ENCODE measurements at regions not wholly inside any gene's neighbourhood (a gene's known extent, or its start where the extent isn't known, plus 50 kb on each side); places are given as distances from the start of the nearest gene placed in this dataset.

GRCh38 chr3:3392946-3393345 is 213.5 kb upstream of the CRBN start:
- POLR2A ChIA-PET, result no interaction called here
- H3K9me3 Mint-ChIP-seq (ENCODE audit: insufficient read depth), result no peaks in the 10 kb centered on the region
- H3K4me1 Mint-ChIP-seq, result no peaks in the 10 kb centered on the region

GRCh38 chr3:3383461-3383860 is 204.0 kb upstream of the CRBN start:
- no peak overlapping the region for H3K27ac ChIP-seq (ENCODE audit: low read length in 2 of 2)

More at GRCh38 chr3:3392946-3393345, 213.5 kb upstream of the CRBN start:
- H2AFZ ChIP-seq (ENCODE audit: insufficient read depth, low read depth, low read length, poor library complexity, severe bottlenecking), result no peak overlapping the region
- no peaks in the 10 kb centered on the region for H3K36me3 ChIP-seq (replicated peaks in 1 of 2; ENCODE audit: control extremely low read depth in 1 of 2, control insufficient read depth in 1 of 2, extremely low read depth in 1 of 2, insufficient read depth in 2 of 2, low read length in 1 of 2)
- 100% methylated on average over 1 of the region's 1 CpG for WGBS (ENCODE audit: insufficient coverage)
- no peaks in the 10 kb centered on the region for H3K27me3 Mint-ChIP-seq
- no peak overlapping the region for H3K4me3 ChIP-seq (ENCODE audit: control extremely low read depth in 1 of 5, extremely low read depth in 1 of 5, insufficient read depth in 1 of 5, low read depth in 2 of 5, low read length in 4 of 5)
- CTCF ChIA-PET, result no interaction called here
- H3K9me3 ChIP-seq (ENCODE audit: control extremely low read depth in 1 of 3, control insufficient read depth in 2 of 3, insufficient read depth in 1 of 3, low read length in 2 of 3), result no peaks in the 10 kb centered on the region
- TF ChIP-seq CTCF (IDR thresholded peaks at IDR 0.05) (no peak), EZH2 (IDR thresholded peaks at IDR 0.05; ENCODE audit: borderline replicate concordance, insufficient read depth, low read depth, low read length, poor library complexity, severe bottlenecking) (no peak)
- H3K4me2 ChIP-seq (replicated peaks; ENCODE audit: low read depth, low read length, poor library complexity, severe bottlenecking), result no peak overlapping the region
- H3K9ac ChIP-seq (ENCODE audit: low read length), result no peak overlapping the region
- H4K20me1 ChIP-seq (ENCODE audit: control insufficient read depth, insufficient read depth, low read length, poor library complexity, severe bottlenecking), result no peaks in the 10 kb centered on the region
- no peak overlapping the region for H3K27ac ChIP-seq (ENCODE audit: low read length in 2 of 2)
- H3K27me3 ChIP-seq (replicated peaks in 1 of 4; ENCODE audit: control extremely low read depth in 1 of 4, control insufficient read depth in 3 of 4, insufficient read depth in 4 of 4, low read length in 3 of 4), result no peaks in the 10 kb centered on the region
- intact Hi-C loops (cut with micrococcal nuclease), result no loop called here
- no peak for DNase-seq
- no peak for ATAC-seq (ENCODE audit: low read depth)
- H3K27ac Mint-ChIP-seq, result no peak overlapping the region
- H3K4me3 Mint-ChIP-seq, result no peak overlapping the region
- H3K79me2 ChIP-seq (ENCODE audit: control insufficient read depth, insufficient read depth, low read length), result no peaks in the 10 kb centered on the region
- no peaks in the 10 kb centered on the region for H3K4me1 ChIP-seq (ENCODE audit: control insufficient read depth in 2 of 2, insufficient read depth in 2 of 2, low read length in 2 of 2)

More at GRCh38 chr3:3383461-3383860, 204.0 kb upstream of the CRBN start:
- Histone ChIP-seq H3K9ac (ENCODE audit: low read length) (no peak overlapping the region), H2AFZ (ENCODE audit: insufficient read depth, low read depth, low read length, poor library complexity, severe bottlenecking) (no peak overlapping the region), H3K4me3 (ENCODE audit: control extremely low read depth in 1 of 5, extremely low read depth in 1 of 5, insufficient read depth in 1 of 5, low read depth in 2 of 5, low read length in 4 of 5) (no peak overlapping the region), H3K79me2 (ENCODE audit: control insufficient read depth, insufficient read depth, low read length) (no peaks in the 10 kb centered on the region), H3K9me3 (ENCODE audit: control extremely low read depth in 1 of 3, control insufficient read depth in 2 of 3, insufficient read depth in 1 of 3, low read length in 2 of 3) (no peaks in the 10 kb centered on the region), H3K4me2 (replicated peaks; ENCODE audit: low read depth, low read length, poor library complexity, severe bottlenecking) (no peak overlapping the region), H3K27me3 (replicated peaks in 1 of 4; ENCODE audit: control extremely low read depth in 1 of 4, control insufficient read depth in 3 of 4, insufficient read depth in 4 of 4, low read length in 3 of 4) (no peaks in the 10 kb centered on the region), H3K4me1 (ENCODE audit: control insufficient read depth in 2 of 2, insufficient read depth in 2 of 2, low read length in 2 of 2) (no peaks in the 10 kb centered on the region), H4K20me1 (ENCODE audit: control insufficient read depth, insufficient read depth, low read length, poor library complexity, severe bottlenecking) (no peaks in the 10 kb centered on the region), H3K36me3 (replicated peaks in 1 of 2; ENCODE audit: control extremely low read depth in 1 of 2, control insufficient read depth in 1 of 2, extremely low read depth in 1 of 2, insufficient read depth in 2 of 2, low read length in 1 of 2) (no peaks in the 10 kb centered on the region)
- Mint-ChIP-seq H3K27me3 (no peaks in the 10 kb centered on the region), H3K4me3 (no peak overlapping the region), H3K27ac (no peak overlapping the region), H3K9me3 (ENCODE audit: insufficient read depth) (no peaks in the 10 kb centered on the region), H3K4me1 (no peaks in the 10 kb centered on the region)
- no peak for DNase-seq
- no CpG with 5 or more reads among the region's 4 CpGs for WGBS (ENCODE audit: insufficient coverage)
- ATAC-seq (ENCODE audit: low read depth), result no peak
- intact Hi-C loops (cut with micrococcal nuclease), result no loop called here
- POLR2A ChIA-PET, result no interaction called here
- CTCF ChIA-PET, result no interaction called here
- TF ChIP-seq EZH2 (IDR thresholded peaks at IDR 0.05; ENCODE audit: borderline replicate concordance, insufficient read depth, low read depth, low read length, poor library complexity, severe bottlenecking) (no peak), CTCF (IDR thresholded peaks at IDR 0.05) (no peak)

Measured in B cell (primary cell).